Ovary (tissue), 3 donors: ENCODE measurements at regions not wholly inside any gene's neighbourhood (a gene's known extent, or its start where the extent isn't known, plus 50 kb on each side); places are given as distances from the start of the nearest gene placed in this dataset.

ENCODE experiments used
- CTCF ChIP-seq, 3 donors: fragments of 450-650 bp in 2 of 3; fragments of 200-600 bp in 1 of 3; IDR thresholded peaks; one replicate each; pipeline versions ENCODE4 v1.5.1 to v1.8.0; 2016 to 2022; ENCODE audit warnings: antibody characterized with exemption in 3 of 3, mild to moderate bottlenecking in 1 of 3
- EP300 ChIP-seq: sonication (generic); formaldehyde crosslinking; IDR thresholded peaks from one replicate; pipeline ENCODE4 v1.6.1; 2017; ENCODE audit warnings: antibody characterized with exemption
- POLR2A ChIP-seq: fragments of 450-650 bp; IDR thresholded peaks from one replicate; pipeline ENCODE4 v1.6.1; 2017; ENCODE audit warnings: antibody characterized with exemption, mild to moderate bottlenecking, moderate library complexity
- donor health status: DM: no; HTN: no; CAD: no.

GRCh38 chr5:5716665-5717064 lies 294.2 kb downstream of the ICE1 start:
- no peak for TF ChIP-seq CTCF (IDR thresholded peaks at IDR 0.05)
- TF ChIP-seq POLR2A = no peak
- TF ChIP-seq EP300 = no peak
